ENCODE measurements at regions not wholly inside any gene's neighbourhood (a gene's known extent, or its start where the extent isn't known, plus 50 kb on each side); places are given as distances from the start of the nearest gene placed in this dataset.

DNA sequence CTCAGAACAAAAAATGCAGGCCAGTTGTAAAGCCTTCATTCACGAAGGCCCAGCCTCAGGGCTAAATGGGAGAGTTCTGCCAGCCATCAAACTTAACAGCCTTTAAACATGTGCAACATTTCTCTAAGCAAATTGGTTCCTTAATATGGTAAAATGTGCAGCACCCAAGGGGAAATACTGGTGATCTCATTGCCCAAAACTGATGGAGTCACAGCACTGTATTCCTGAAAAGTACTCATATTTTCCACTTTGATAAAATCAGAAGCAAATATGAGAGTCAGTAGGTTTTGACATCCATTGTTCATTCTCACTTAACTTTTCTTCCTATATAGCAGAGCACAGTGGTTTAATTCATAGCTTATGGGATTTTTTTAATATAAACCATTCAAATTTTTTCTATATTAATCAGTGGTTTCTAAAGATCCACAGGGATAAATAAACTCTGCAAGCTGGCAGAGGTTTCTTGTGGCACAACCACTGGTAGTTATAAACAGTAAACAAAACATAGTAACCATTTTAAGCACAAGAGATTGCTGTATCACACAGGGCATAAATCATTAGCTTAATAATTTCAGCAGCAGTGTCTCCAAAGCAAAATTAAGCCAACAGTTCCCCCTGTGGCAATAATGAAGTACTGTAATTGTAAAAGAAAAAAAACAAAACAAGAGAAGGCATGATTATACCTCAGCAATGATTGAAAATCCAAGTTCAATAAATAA, 106.9 kb upstream of the LYPLAL1 start:
- WGBS (ENCODE audit: low lambda C conversion rate), result 0% methylated on average over 1 of the region's 1 CpG
- Histone ChIP-seq H3K9ac (ENCODE audit: insufficient read depth, low read depth, low read length) (no peak overlapping the region), H3K27ac (ENCODE audit: extremely low read length, insufficient read depth, low read length) (no peak overlapping the region), H3K27me3 (ENCODE audit: control insufficient read depth in 1 of 2, insufficient read depth in 2 of 2, low read length in 2 of 2) (no peaks in the 10 kb centered on the region), H3K9me3 (ENCODE audit: low read length) (no peaks in the 10 kb centered on the region), H3K4me2 (ENCODE audit: low read depth, low read length) (no peak overlapping the region), H3K4me3 (replicated peaks in 1 of 3; ENCODE audit: insufficient read depth in 1 of 3, low read depth in 2 of 3, low read length in 3 of 3) (no peak overlapping the region), H4K20me1 (ENCODE audit: insufficient read depth, low read length) (no peaks in the 10 kb centered on the region), H2AFZ (ENCODE audit: low read length) (no peak overlapping the region), H3K79me2 (ENCODE audit: insufficient read depth, low read length) (no peaks in the 10 kb centered on the region), H3K36me3 (replicated peaks in 1 of 2; ENCODE audit: control insufficient read depth in 1 of 2, insufficient read depth in 2 of 2, low read length in 2 of 2) (no peaks in the 10 kb centered on the region), H3K4me1 (ENCODE audit: insufficient read depth, low read length) (no peaks in the 10 kb centered on the region)
- in situ Hi-C loops (cut with HindIII; ENCODE audit: extremely low pct_ligation_motif_present, low pct_unique_long_range_greater_than_20kb) (no loop called here), intact Hi-C loops (cut with micrococcal nuclease; ENCODE audit: unreplicated experiment) (no loop called here)
- POLR2A ChIA-PET, result no interaction called here
- ATAC-seq (no peak), DNase-seq (ENCODE audit: low spot score) (no peak), FAIRE-seq (no peak)
- TF ChIP-seq, protein P1, sequence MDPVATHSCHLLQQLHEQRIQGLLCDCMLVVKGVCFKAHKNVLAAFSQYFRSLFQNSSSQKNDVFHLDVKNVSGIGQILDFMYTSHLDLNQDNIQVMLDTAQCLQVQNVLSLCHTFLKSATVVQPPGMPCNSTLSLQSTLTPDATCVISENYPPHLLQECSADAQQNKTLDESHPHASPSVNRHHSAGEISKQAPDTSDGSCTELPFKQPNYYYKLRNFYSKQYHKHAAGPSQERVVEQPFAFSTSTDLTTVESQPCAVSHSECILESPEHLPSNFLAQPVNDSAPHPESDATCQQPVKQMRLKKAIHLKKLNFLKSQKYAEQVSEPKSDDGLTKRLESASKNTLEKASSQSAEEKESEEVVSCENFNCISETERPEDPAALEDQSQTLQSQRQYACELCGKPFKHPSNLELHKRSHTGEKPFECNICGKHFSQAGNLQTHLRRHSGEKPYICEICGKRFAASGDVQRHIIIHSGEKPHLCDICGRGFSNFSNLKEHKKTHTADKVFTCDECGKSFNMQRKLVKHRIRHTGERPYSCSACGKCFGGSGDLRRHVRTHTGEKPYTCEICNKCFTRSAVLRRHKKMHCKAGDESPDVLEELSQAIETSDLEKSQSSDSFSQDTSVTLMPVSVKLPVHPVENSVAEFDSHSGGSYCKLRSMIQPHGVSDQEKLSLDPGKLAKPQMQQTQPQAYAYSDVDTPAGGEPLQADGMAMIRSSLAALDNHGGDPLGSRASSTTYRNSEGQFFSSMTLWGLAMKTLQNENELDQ (CRISPR knock-in tag; IDR thresholded peaks at IDR 0.05; ENCODE audit: borderline replicate concordance), result no peak
- TF ChIP-seq, protein P2, sequence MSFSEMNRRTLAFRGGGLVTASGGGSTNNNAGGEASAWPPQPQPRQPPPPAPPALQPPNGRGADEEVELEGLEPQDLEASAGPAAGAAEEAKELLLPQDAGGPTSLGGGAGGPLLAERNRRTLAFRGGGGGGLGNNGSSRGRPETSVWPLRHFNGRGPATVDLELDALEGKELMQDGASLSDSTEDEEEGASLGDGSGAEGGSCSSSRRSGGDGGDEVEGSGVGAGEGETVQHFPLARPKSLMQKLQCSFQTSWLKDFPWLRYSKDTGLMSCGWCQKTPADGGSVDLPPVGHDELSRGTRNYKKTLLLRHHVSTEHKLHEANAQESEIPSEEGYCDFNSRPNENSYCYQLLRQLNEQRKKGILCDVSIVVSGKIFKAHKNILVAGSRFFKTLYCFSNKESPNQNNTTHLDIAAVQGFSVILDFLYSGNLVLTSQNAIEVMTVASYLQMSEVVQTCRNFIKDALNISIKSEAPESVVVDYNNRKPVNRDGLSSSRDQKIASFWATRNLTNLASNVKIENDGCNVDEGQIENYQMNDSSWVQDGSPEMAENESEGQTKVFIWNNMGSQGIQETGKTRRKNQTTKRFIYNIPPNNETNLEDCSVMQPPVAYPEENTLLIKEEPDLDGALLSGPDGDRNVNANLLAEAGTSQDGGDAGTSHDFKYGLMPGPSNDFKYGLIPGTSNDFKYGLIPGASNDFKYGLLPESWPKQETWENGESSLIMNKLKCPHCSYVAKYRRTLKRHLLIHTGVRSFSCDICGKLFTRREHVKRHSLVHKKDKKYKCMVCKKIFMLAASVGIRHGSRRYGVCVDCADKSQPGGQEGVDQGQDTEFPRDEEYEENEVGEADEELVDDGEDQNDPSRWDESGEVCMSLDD (CRISPR knock-in tag; IDR thresholded peaks at IDR 0.05; ENCODE audit: borderline replicate concordance), result no peak
- peak; percentile 29; the same call in 1 of the 2 replicates for TF ChIP-seq STAG1 (CRISPR knock-in tag; IDR thresholded peaks at IDR 0.05)
- no TSS peak for BruUV-seq (replicated peaks)
- CTCF ChIA-PET (ENCODE audit: low intra/inter-chr PET ratio, low total read pairs), result no interaction called here

Measured in HepG2 (cell line).